ENCODE measurements at regions not wholly inside any gene's neighbourhood (a gene's known extent, or its start where the extent isn't known, plus 50 kb on each side); places are given as distances from the start of the nearest gene placed in this dataset.

- H3K27me3 ChIP-seq (ENCODE audit: insufficient read depth, low read length, poor library complexity): no peaks in the 10 kb centered on the region
- no peak overlapping the region for H3K27ac ChIP-seq (ENCODE audit: low read length)
- H3K4me3 ChIP-seq (ENCODE audit: low read depth in 1 of 2, low read length in 2 of 2): no peak overlapping the region
- H3K4me2 ChIP-seq (ENCODE audit: insufficient read depth, low read length): no peak overlapping the region
- no peaks in the 10 kb centered on the region for H3K36me3 ChIP-seq (ENCODE audit: insufficient read depth, low read length)
- no peaks in the 10 kb centered on the region for H3K4me1 ChIP-seq (ENCODE audit: insufficient read depth, low read length)
- ATAC-seq (ENCODE audit: insufficient read depth, low read depth): no peak
- H3K9ac ChIP-seq (ENCODE audit: low read depth, low read length): no peak overlapping the region
- DNase-seq: no peak
- H3K79me2 ChIP-seq (ENCODE audit: insufficient read depth, low read length): no peaks in the 10 kb centered on the region
- TF ChIP-seq CTCF (IDR thresholded peaks at IDR 0.05; ENCODE audit: borderline replicate concordance, extremely low read depth, low read length, poor library complexity, severe bottlenecking): no peak
- no peak for TF ChIP-seq EZH2 (IDR thresholded peaks at IDR 0.05; ENCODE audit: borderline replicate concordance, low read depth, low read length, severe bottlenecking)
- no peak overlapping the region for H2AFZ ChIP-seq (ENCODE audit: low read depth, low read length)
- H3K9me3 ChIP-seq (ENCODE audit: insufficient read depth, low read length, severe bottlenecking): no peaks in the 10 kb centered on the region
- H4K20me1 ChIP-seq (ENCODE audit: insufficient read depth, low read length): no peaks in the 10 kb centered on the region
Observed at GRCh38 chr5:153299891-153300290, 190.6 kb upstream of the GRIA1 start.

- no peak overlapping the region for H3K9ac ChIP-seq (ENCODE audit: low read depth, low read length)
- no peaks in the 10 kb centered on the region for H3K36me3 ChIP-seq (ENCODE audit: insufficient read depth, low read length)
- H2AFZ ChIP-seq (ENCODE audit: low read depth, low read length): no peak overlapping the region
- H4K20me1 ChIP-seq (ENCODE audit: insufficient read depth, low read length): no peaks in the 10 kb centered on the region
- H3K79me2 ChIP-seq (ENCODE audit: insufficient read depth, low read length): no peaks in the 10 kb centered on the region
- H3K27ac ChIP-seq (ENCODE audit: low read length): no peak overlapping the region
- no peak overlapping the region for H3K4me3 ChIP-seq (ENCODE audit: low read depth in 1 of 2, low read length in 2 of 2)
- H3K4me2 ChIP-seq (ENCODE audit: insufficient read depth, low read length): no peak overlapping the region
- no peaks in the 10 kb centered on the region for H3K9me3 ChIP-seq (ENCODE audit: insufficient read depth, low read length, severe bottlenecking)
- no peaks in the 10 kb centered on the region for H3K27me3 ChIP-seq (ENCODE audit: insufficient read depth, low read length, poor library complexity)
- no peaks in the 10 kb centered on the region for H3K4me1 ChIP-seq (ENCODE audit: insufficient read depth, low read length)
- TF ChIP-seq EZH2 (IDR thresholded peaks at IDR 0.05; ENCODE audit: borderline replicate concordance, low read depth, low read length, severe bottlenecking): no peak
- TF ChIP-seq CTCF (IDR thresholded peaks at IDR 0.05; ENCODE audit: borderline replicate concordance, extremely low read depth, low read length, poor library complexity, severe bottlenecking): no peak
- ATAC-seq (ENCODE audit: insufficient read depth, low read depth) (no peak), DNase-seq (no peak)
Observed at GRCh38 chr5:153308282-153308681, 182.2 kb upstream of the GRIA1 start.

DNA sequence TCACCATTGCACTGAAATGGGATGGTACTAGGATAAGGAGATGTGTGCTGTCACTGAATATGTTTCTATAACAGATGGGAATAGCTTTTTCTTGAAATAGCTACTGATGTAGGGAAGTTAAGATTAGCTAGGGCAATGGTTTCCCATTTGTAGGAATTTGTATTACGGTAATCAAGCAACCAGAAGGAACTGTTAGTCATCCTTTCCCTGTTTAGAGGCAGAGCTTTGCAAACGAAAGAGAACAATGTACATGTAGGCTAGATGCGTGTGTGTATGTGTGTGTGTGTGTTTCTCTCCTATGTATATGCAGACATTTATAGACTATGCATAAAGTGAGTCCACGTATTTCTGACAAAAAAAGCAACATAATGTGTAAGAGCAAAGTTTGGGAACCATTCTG is 171.9 kb upstream of the GRIA1 start:
- Histone ChIP-seq H3K4me1 (ENCODE audit: insufficient read depth, low read length) (no peaks in the 10 kb centered on the region), H3K9me3 (ENCODE audit: insufficient read depth, low read length, severe bottlenecking) (no peaks in the 10 kb centered on the region), H4K20me1 (ENCODE audit: insufficient read depth, low read length) (no peaks in the 10 kb centered on the region), H2AFZ (ENCODE audit: low read depth, low read length) (no peak overlapping the region), H3K79me2 (ENCODE audit: insufficient read depth, low read length) (no peaks in the 10 kb centered on the region), H3K4me2 (ENCODE audit: insufficient read depth, low read length) (no peak overlapping the region), H3K4me3 (ENCODE audit: low read depth in 1 of 2, low read length in 2 of 2) (no peak overlapping the region), H3K27ac (ENCODE audit: low read length) (no peak overlapping the region), H3K36me3 (ENCODE audit: insufficient read depth, low read length) (no peaks in the 10 kb centered on the region), H3K9ac (ENCODE audit: low read depth, low read length) (no peak overlapping the region), H3K27me3 (ENCODE audit: insufficient read depth, low read length, poor library complexity) (no peaks in the 10 kb centered on the region)
- no peak for TF ChIP-seq EZH2 (IDR thresholded peaks at IDR 0.05; ENCODE audit: borderline replicate concordance, low read depth, low read length, severe bottlenecking)
- TF ChIP-seq CTCF (IDR thresholded peaks at IDR 0.05; ENCODE audit: borderline replicate concordance, extremely low read depth, low read length, poor library complexity, severe bottlenecking): no peak
- no peak for DNase-seq
- ATAC-seq (ENCODE audit: insufficient read depth, low read depth): no peak

GRCh38 chr5:153321478-153321877 is 169.0 kb upstream of the GRIA1 start:
- no peaks in the 10 kb centered on the region for H4K20me1 ChIP-seq (ENCODE audit: insufficient read depth, low read length)
- H3K4me1 ChIP-seq (ENCODE audit: insufficient read depth, low read length): no peaks in the 10 kb centered on the region
- TF ChIP-seq EZH2 (IDR thresholded peaks at IDR 0.05; ENCODE audit: borderline replicate concordance, low read depth, low read length, severe bottlenecking) (no peak), CTCF (IDR thresholded peaks at IDR 0.05; ENCODE audit: borderline replicate concordance, extremely low read depth, low read length, poor library complexity, severe bottlenecking) (no peak)
- no peaks in the 10 kb centered on the region for H3K9me3 ChIP-seq (ENCODE audit: insufficient read depth, low read length, severe bottlenecking)
- DNase-seq (no peak), ATAC-seq (ENCODE audit: insufficient read depth, low read depth) (no peak)
- no peaks in the 10 kb centered on the region for H3K36me3 ChIP-seq (ENCODE audit: insufficient read depth, low read length)
- H3K27me3 ChIP-seq (ENCODE audit: insufficient read depth, low read length, poor library complexity): no peaks in the 10 kb centered on the region
- H3K79me2 ChIP-seq (ENCODE audit: insufficient read depth, low read length): no peaks in the 10 kb centered on the region
- H2AFZ ChIP-seq (ENCODE audit: low read depth, low read length): no peak overlapping the region
- H3K4me2 ChIP-seq (ENCODE audit: insufficient read depth, low read length): no peak overlapping the region
- H3K4me3 ChIP-seq (ENCODE audit: low read depth in 1 of 2, low read length in 2 of 2): no peak overlapping the region
- no peak overlapping the region for H3K9ac ChIP-seq (ENCODE audit: low read depth, low read length)
- no peak overlapping the region for H3K27ac ChIP-seq (ENCODE audit: low read length)

Data from DND-41 (cell line).